OCI-M1 (cell line): ENCODE measurements at regions not wholly inside any gene's neighbourhood (a gene's known extent, or its start where the extent isn't known, plus 50 kb on each side); places are given as distances from the start of the nearest gene placed in this dataset.
"Not testable (repeated sequence)": the region's sequence is repeated elsewhere in the genome, so short reads cannot be mapped to it uniquely, and the experiment has no call there.

Experiments
- DNase-seq: peaks from one replicate; lab custom pipeline; 2025; lab: John Stamatoyannopoulos, UW

GRCh38 chrX:125089761-125090445 lies 229.8 kb upstream of the TEX13C start:
- DNase-seq, result no peak

GRCh38 chrX:125093852-125094251 lies 225.8 kb upstream of the TEX13C start:
- DNase-seq, result no peak

GRCh38 chrX:125094901-125095300 lies 224.8 kb upstream of the TEX13C start:
- no peak for DNase-seq

GRCh38 chrX:125096469-125096868 lies 223.2 kb upstream of the TEX13C start:
- no peak for DNase-seq

GRCh38 chrX:125096870-125097269 lies 222.8 kb upstream of the TEX13C start:
- no peak for DNase-seq

- DNase-seq, result no peak
Measured at GRCh38 chrX:125101971-125102755, 217.5 kb upstream of the TEX13C start.

GRCh38 chrX:125103693-125104092 lies 216.0 kb upstream of the TEX13C start:
- DNase-seq, result no peak

- no peak for DNase-seq
Measured at GRCh38 chrX:125108921-125109320, 210.8 kb upstream of the TEX13C start.

- peak; percentile 49 for DNase-seq
Measured at GRCh38 chrX:125131164-125131563, 188.5 kb upstream of the TEX13C start.

- DNase-seq, result peak; percentile 67
Measured at GRCh38 chrX:125132274-125132673, 187.4 kb upstream of the TEX13C start.

- DNase-seq, result no peak
Measured at GRCh38 chrX:125137521-125137920, 182.2 kb upstream of the TEX13C start.

- no peak for DNase-seq
Measured at GRCh38 chrX:125150231-125150630, 169.4 kb upstream of the TEX13C start.

GRCh38 chrX:125151146-125151545 lies 168.5 kb upstream of the TEX13C start:
- DNase-seq, result no peak

GRCh38 chrX:125152011-125152410 lies 167.7 kb upstream of the TEX13C start:
- DNase-seq, result no peak

GRCh38 chrX:125153621-125154020 lies 166.1 kb upstream of the TEX13C start:
- peak; percentile 36 for DNase-seq

GRCh38 chrX:125154288-125155257 lies 165.1 kb upstream of the TEX13C start:
- DNase-seq, result not testable (repeated sequence)

- DNase-seq, result not testable (repeated sequence)
Measured at GRCh38 chrX:125155296-125156033, 164.2 kb upstream of the TEX13C start.

GRCh38 chrX:125170459-125170858 lies 149.2 kb upstream of the TEX13C start:
- no peak for DNase-seq

- DNase-seq, result no peak
Measured at GRCh38 chrX:125172531-125172930, 147.1 kb upstream of the TEX13C start.

- DNase-seq, result no peak
Measured at GRCh38 chrX:125175991-125176584, 143.6 kb upstream of the TEX13C start.

- DNase-seq, result no peak
Measured at GRCh38 chrX:125193921-125194320, 125.8 kb upstream of the TEX13C start.
